Stimulated activated CD4-positive, alpha-beta T cell treated with anti-CD3 and anti-CD28 coated beads, Interleukin-15, amount 100 ng/mL, for 48 hours (primary cell): ENCODE measurements at regions not wholly inside any gene's neighbourhood (a gene's known extent, or its start where the extent isn't known, plus 50 kb on each side); places are given as distances from the start of the nearest gene placed in this dataset.
"Not testable (repeated sequence)": the region's sequence is repeated elsewhere in the genome, so short reads cannot be mapped to it uniquely, and the experiment has no call there.

ENCODE experiments used
- DNase-seq, 2 donors: peaks; one replicate each; pipeline ENCODE4 v3.0.0-alpha.2; 2020; ENCODE audit warnings: low read depth in 2 of 2

- no peak for DNase-seq
These were observed 637.8 kb upstream of the GRIA3 start for GRCh38 chrX:122546269-122546668.

- DNase-seq = no peak
These were observed 631.7 kb upstream of the GRIA3 start for GRCh38 chrX:122552286-122552800.

- no peak for DNase-seq
These were observed 628.2 kb upstream of the GRIA3 start for GRCh38 chrX:122555925-122556324.

GRCh38 chrX:122565952-122566351, 618.1 kb upstream of the GRIA3 start:
- DNase-seq = no peak

- DNase-seq = no peak
These were observed 617.7 kb upstream of the GRIA3 start for GRCh38 chrX:122566401-122566800.

GRCh38 chrX:122567911-122568310, 616.2 kb upstream of the GRIA3 start:
- DNase-seq = no peak

GRCh38 chrX:122572461-122572860, 611.6 kb upstream of the GRIA3 start:
- no peak for DNase-seq

- DNase-seq = no peak
These were observed 605.0 kb upstream of the GRIA3 start for GRCh38 chrX:122579036-122579435.

- no peak for DNase-seq
These were observed 604.6 kb upstream of the GRIA3 start for GRCh38 chrX:122579526-122579925.

GRCh38 chrX:122582280-122582974, 601.7 kb upstream of the GRIA3 start:
- no peak for DNase-seq

GRCh38 chrX:122582975-122583305, 601.1 kb upstream of the GRIA3 start:
- no peak for DNase-seq

- DNase-seq = no peak
These were observed 600.5 kb upstream of the GRIA3 start for GRCh38 chrX:122583551-122583950.

GRCh38 chrX:122584981-122585380, 599.1 kb upstream of the GRIA3 start:
- DNase-seq = no peak

- DNase-seq = no peak
These were observed 597.2 kb upstream of the GRIA3 start for GRCh38 chrX:122586831-122587230.

GRCh38 chrX:122591546-122591945, 592.5 kb upstream of the GRIA3 start:
- no peak for DNase-seq

GRCh38 chrX:122596998-122597397, 587.1 kb upstream of the GRIA3 start:
- DNase-seq = no peak

GRCh38 chrX:122622795-122623194, 561.3 kb upstream of the GRIA3 start:
- no peak for DNase-seq

- no peak for DNase-seq
These were observed 558.8 kb upstream of the GRIA3 start for GRCh38 chrX:122625239-122625638.

- no peak for DNase-seq
These were observed 558.3 kb upstream of the GRIA3 start for GRCh38 chrX:122625821-122626220.

GRCh38 chrX:122626871-122627270, 557.2 kb upstream of the GRIA3 start:
- no peak for DNase-seq

GRCh38 chrX:122641136-122641535, 542.9 kb upstream of the GRIA3 start:
- DNase-seq = no peak

- DNase-seq = no peak
These were observed 542.3 kb upstream of the GRIA3 start for GRCh38 chrX:122641826-122642225.

GRCh38 chrX:122655256-122655655, 528.8 kb upstream of the GRIA3 start:
- not testable (repeated sequence) for DNase-seq

GRCh38 chrX:122666601-122667000, 517.5 kb upstream of the GRIA3 start:
- no peak for DNase-seq
